Stimulated activated CD8-positive, alpha-beta memory T cell treated with anti-CD3 and anti-CD28 coated beads, Interleukin-4, amount 100 ng/mL, for 48 hours (primary cell): ENCODE measurements at regions not wholly inside any gene's neighbourhood (a gene's known extent, or its start where the extent isn't known, plus 50 kb on each side); places are given as distances from the start of the nearest gene placed in this dataset.
"Not testable (repeated sequence)": the region's sequence is repeated elsewhere in the genome, so short reads cannot be mapped to it uniquely, and the experiment has no call there.

Experiments used
- DNase-seq: peaks from one replicate; pipeline ENCODE4 v3.0.0-alpha.2; 2020

DNA sequence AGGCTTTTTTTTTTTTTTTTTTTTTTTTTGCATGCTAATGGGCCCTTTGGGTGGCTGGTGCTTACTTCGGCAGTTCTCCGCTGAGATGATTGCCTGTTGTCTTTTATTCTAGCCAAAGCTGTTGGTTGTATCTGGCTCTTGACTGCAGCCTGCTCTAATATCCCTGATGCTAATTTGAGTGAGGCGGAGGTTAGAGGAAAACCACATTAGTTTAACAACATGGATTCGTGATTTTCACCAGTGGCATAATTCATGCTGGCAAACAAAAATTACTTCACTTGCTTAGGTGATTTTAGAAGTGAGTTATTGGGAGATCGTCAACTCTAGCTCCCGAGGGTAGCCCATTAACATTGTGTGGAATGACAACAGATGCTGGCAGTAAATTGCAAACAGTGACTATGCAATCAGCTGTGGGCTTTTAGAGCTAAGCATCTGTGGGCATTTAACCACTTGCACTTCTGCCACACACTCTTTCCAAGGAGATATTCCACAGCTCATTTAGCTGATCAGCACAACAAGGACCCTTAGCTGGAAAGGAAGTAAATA lies 97.6 kb upstream of the ZDHHC17 start:
- DNase-seq: no peak

GRCh38 chr12:76669981-76670380 lies 93.9 kb upstream of the ZDHHC17 start:
- DNase-seq: no peak

DNA sequence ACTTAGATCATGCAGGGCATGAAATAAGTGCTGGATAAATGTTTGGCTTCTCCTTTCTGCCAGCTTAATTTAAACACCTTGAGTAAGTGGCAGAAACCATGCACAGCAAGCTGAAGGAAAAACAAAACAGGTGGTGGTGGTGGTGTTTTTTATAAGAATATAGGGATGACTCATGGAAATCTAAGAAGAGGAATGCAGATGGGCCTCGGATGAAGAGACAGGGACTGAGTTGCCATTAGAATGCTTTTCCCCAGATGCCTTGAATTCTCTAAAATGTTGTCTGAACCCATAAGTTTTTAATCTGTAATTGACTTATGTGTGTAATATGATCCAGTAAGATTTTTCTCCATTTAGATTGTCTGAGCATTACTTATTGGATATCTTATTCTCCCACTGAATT lies 93.1 kb upstream of the ZDHHC17 start:
- DNase-seq: no peak

DNA sequence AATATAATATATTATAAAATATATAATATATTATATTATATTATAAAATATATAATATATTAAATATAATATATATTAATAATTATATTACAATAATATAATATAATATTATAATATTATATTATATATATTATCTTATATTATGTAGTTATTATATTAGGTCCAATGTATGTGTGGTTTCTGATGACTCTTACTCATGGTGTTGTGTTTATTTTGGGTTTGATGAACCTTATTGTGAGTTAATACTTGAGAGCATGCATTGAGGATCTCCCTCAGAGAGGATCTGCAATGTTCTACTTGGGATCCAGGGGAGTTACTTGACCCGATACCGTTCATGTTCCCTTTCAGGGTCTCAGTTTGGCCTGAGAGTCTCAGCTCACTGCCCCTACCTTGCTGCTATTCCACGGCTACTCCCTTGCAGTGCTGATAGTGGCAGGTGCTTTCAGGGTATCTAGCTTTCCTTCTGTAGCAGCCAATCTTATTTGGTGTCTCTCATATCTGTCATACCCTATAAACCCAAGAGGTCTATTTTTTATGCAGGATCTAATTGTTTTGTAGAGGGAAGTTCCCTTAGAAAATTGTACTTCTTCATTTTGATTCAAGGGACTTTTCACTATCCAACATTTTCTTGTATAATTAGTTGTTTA lies 89.1 kb upstream of the ZDHHC17 start:
- no peak for DNase-seq

GRCh38 chr12:76676261-76676660 lies 87.7 kb upstream of the ZDHHC17 start:
- not testable (repeated sequence) for DNase-seq

DNA sequence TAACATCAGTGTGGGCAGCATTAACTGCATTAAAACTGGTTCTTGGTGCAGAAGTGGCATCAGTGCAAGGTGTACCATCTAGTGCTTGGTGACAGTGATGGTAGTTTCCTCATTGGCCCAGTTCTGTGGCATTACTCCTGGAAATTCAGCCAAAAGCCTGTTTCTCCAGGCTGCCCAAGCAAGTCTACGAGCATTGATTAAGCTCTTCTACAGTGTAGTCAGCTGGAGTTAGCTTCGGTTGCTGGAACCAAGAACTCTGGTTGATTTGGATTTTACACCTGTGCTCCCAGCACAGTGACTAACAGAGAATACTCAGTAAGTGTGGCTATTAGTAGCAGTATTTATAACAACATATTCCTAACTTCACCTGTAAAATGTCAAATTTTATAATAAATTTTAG lies 84.9 kb upstream of the ZDHHC17 start:
- DNase-seq: no peak

- DNase-seq: no peak
These were observed 84.1 kb upstream of the ZDHHC17 start for GRCh38 chr12:76679778-76680177.

GRCh38 chr12:76680940-76681339 lies 83.0 kb upstream of the ZDHHC17 start:
- DNase-seq: no peak

DNA sequence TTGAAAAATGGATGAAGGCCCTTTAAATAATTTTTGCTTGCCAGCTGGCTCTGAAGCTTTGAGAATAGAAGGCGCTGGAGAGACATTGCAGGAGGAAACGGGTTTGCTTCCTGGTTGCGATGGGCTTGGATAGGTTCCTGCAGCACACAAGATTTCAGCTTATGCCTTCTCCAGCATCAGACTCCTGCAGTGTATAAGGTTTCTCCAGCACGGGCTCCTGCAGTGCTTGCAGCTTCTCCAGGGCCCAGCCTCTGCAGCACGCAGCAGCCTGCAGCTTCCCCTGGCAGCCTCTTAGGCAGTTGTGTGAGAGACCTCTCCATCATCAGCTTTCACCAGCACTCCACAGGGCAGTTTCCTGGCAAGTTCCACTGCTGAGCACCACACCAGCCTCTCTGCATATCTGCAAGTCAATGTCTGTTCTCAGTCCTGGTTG lies 78.7 kb upstream of the ZDHHC17 start:
- no peak for DNase-seq

DNA sequence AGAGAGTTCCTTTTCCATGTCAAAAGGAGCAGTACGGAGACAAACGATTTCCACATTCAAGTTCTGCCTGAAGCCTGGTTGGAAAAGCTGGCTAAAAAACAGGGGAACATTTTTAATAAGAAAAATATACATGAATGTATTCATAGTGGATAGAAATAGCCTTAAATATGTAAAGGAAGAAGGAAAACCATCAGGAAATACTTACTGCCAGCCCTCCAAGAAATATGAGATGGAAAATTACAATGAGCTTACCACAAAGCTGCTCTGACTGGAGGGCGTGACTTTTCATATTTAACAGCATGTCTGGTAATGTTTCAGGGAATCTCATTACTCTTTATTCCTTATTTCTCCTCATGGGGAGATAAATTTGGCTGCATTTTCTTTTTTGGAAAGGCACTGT lies 75.9 kb upstream of the ZDHHC17 start:
- DNase-seq: no peak

GRCh38 chr12:76688631-76689030 lies 75.3 kb upstream of the ZDHHC17 start:
- no peak for DNase-seq

DNA sequence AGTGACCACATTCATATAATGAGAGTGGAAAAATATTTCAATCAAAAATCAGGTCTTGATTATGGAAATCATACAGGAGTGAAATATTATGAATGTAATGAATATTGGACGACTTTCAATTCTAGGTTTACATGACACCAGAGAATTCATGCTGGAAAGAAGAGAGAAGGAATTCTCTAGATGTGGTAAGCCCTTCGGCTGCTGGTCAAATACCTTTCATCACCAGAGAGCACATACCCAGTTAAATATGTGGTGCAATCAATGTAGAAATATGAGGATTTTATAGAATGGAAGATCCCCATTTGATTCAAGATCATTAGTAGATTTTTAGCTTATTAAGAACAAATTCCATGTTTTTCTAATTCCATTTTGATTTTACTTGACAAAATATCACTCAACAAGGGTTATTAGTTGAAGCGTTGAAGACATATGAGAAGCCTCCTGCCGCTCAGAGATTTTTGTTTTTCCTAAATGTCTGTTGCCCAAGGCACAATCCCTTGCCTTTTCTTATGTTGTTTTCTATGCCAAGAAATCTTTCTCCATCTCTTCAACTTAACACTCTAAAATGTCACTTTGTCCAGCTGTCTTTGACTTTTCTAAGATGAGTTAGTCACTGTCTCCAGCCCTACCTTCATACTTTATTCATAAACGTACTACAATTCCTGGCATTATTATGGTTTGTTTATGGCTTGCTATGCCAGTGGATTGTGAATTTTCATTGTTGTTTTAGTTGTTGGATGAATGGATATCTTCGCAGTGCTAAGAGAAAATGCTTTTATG lies 72.8 kb upstream of the ZDHHC17 start:
- DNase-seq: no peak

GRCh38 chr12:76692846-76693245 lies 71.1 kb upstream of the ZDHHC17 start:
- DNase-seq: no peak

GRCh38 chr12:76694369-76694768 lies 69.5 kb upstream of the ZDHHC17 start:
- no peak for DNase-seq

DNA sequence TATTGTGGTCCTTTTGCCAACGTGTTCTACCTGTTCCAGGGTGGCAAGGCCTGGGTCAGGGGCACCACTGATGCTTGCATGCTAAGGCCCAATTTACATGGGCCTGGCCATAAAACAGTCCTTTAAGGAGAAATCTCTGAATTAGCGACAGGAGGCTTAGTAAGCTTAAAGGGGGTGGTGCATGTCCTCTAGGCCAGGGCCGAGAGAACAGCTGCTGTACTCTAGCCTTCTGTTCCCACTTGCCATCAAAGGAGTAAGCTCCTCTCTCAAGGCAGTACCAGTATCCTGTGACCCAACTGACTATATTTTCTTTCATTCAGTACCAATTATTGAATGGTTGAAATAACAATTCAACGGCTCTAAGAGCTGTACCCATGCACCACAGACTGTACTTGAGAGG lies 67.7 kb upstream of the ZDHHC17 start:
- no peak for DNase-seq

DNA sequence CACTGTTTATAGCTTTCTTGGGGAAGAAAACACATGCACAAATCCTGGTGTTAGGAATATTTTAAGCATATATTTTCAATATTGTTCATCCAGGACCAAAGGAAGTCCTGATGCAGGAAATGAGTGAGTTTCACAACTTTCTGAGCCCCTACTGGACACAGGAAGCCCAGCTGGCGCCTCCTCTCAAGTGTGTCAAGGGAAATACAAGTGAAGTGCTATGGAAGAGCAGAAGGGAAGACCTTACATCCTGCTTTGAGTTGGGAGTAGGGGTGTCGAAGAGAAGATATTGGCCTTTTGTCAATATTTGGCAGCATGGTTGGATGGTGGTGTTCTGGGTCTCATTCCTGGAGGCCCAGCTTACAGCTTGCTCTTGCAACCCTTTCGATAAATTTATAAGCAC lies 66.1 kb upstream of the ZDHHC17 start:
- no peak for DNase-seq

- DNase-seq: no peak
These were observed 65.6 kb upstream of the ZDHHC17 start for GRCh38 chr12:76698316-76698715.

DNA sequence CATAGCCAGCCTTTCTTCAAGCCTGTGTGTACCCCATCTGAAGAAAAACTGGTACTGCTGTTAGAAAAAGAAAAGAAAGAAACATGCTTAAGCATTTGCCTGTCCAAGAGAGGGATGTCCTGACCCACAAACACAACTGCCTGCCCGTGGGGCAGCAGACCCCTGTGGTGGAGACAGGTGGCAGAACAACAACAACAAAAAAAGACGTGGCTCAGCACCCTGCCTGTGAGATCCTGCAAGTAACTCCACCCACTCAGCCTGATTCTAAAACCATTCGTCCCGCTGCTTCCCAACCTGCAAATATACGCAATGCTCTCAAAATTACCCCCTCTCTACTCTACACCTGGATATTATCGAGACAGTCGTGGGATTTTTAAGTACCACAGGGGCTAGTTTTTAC lies 64.9 kb upstream of the ZDHHC17 start:
- no peak for DNase-seq

- no peak for DNase-seq
These were observed 62.2 kb upstream of the ZDHHC17 start for GRCh38 chr12:76701690-76702089.

DNA sequence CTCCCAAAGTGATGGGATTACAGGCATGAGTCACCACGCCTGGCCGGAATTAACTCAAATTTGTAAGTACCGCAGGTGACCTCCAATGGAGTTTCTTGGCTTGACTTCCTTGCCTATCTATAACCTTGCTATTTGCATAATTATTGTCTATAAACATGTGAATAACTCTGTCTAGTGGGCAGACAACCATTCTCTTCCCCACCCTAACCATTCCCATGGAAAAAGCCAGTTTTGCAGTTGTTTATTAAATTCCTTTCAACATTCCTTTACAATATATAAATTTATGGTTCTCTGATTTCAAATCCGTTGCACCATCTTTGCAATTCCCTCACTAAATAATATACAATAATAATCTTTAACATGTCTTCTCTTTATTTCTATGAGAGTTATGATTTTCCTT lies 61.0 kb upstream of the ZDHHC17 start:
- no peak for DNase-seq

- DNase-seq: no peak
These were observed 59.2 kb upstream of the ZDHHC17 start for GRCh38 chr12:76704693-76705092.

GRCh38 chr12:76706101-76706500 lies 57.8 kb upstream of the ZDHHC17 start:
- DNase-seq: no peak

GRCh38 chr12:76706761-76707160 lies 57.2 kb upstream of the ZDHHC17 start:
- no peak for DNase-seq

DNA sequence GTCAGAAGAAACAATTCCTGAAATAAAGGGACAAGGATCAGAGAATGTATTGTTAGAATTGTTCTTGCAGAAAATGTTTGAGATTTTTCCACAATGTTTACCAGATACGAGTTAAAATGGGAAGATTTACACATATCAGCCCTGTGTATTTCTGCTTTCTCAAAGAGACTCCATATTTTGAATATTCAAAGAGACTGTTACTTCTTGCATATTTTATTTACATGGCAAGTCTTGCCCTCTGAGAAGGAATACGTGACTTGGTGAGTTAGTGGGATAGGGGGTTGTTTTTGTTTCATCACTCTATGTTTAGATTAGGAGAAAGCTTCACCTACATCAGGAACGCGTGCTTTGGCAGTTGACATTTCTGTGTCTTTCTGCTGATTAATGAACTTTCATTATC lies 56.1 kb upstream of the ZDHHC17 start:
- no peak for DNase-seq

DNA sequence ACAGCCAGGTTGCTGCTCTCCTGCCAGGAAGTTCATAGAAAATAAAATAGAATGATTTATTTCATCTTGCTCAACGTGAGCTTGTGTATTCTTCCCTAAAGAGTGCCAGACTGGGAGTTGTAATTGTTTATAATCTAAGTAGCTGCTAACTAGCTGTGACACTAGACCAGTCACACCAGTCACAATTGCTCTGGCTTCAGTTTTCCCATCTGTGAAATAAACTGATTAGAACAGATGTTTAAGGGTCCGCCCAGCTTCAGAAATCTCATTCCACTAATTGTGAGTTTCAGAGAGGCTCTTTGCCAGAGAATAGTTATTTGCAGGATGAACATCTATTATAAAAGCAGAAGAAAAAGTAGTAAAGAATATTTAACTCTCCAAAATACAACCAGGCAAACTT lies 55.6 kb upstream of the ZDHHC17 start:
- DNase-seq: no peak
